GM12878 (cell line): ENCODE measurements at regions not wholly inside any gene's neighbourhood (a gene's known extent, or its start where the extent isn't known, plus 50 kb on each side); places are given as distances from the start of the nearest gene placed in this dataset.

ENCODE experiments used
- ATAC-seq: fragments of 200-7000 bp; cut with Tn5 transposase; 3 replicates; pipeline ENCODE4 v1.9.1; 2020; ENCODE audit warnings: mild to moderate bottlenecking, moderate library complexity
- BruUV-seq: library from RNA; stranded (reverse); fragments of 400-500 nt; replicated peaks from 2 replicates; lab custom pipeline; 2021; lab: Mats Ljungman, UMichigan
- CTCF ChIA-PET: fragments of 300-600 bp; sonication (Branson Sonifier 250); formaldehyde crosslinking; extraction: SDS; loops from one replicate; lab custom pipeline; 2021; ENCODE audit warnings: inconsistent platforms; lab: Yijun Ruan, JAX
- POLR2A ChIA-PET: fragments of 350-600 bp; formaldehyde crosslinking; extraction: SDS; loops from one replicate; lab custom pipeline; 2021; ENCODE audit warnings: inconsistent platforms; lab: Charles Lee
- RAD21 ChIA-PET: fragments of 300-600 bp; sonication (Branson Sonifier 250); formaldehyde crosslinking; loops from one replicate; lab custom pipeline; 2023; ENCODE audit warnings: antibody characterized with exemption; ENCODE audit not compliant: unreplicated experiment; lab: Charles Lee
- SMC1A ChIA-PET: fragments of 300-600 bp; sonication (Branson Sonifier 250); formaldehyde crosslinking; loops from one replicate; lab custom pipeline; 2023; ENCODE audit not compliant: unreplicated experiment, uncharacterized antibody; lab: Charles Lee
- DNase-seq: peaks from one replicate; pipeline ENCODE4 v3.0.0-alpha.2; 2011; ENCODE audit warnings: low read depth, low spot score
- FAIRE-seq: peaks from 3 replicates; lab custom pipeline; 2011; peaks lifted over from hg19 to GRCh38; lab: Jason Lieb, UNC
- H2AFZ ChIP-seq: 2 replicates; pipeline ENCODE4 v1.6.0; 2011; ENCODE audit warnings: low read depth, low read length, control low read depth; ENCODE audit not compliant: control insufficient read depth
- H3K27ac ChIP-seq: 2 replicates; pipeline ENCODE4 v1.5.1; 2011; ENCODE audit warnings: control low read depth; ENCODE audit not compliant: control insufficient read depth, insufficient read depth
- H3K27me3 ChIP-seq, 2 experiments: replicated peaks in 1 of 2; 2 replicates each; pipeline versions ENCODE4 v1.6.0 to v1.6.1; 2011; ENCODE audit warnings: low read length in 1 of 2; ENCODE audit not compliant: control insufficient read depth in 2 of 2, insufficient read depth in 2 of 2
- H3K36me3 ChIP-seq, 2 experiments: 2 replicates each; pipeline ENCODE4 v1.5.1; 2011; ENCODE audit warnings: low read length in 1 of 2; ENCODE audit not compliant: control insufficient read depth in 2 of 2, insufficient read depth in 2 of 2
- H3K4me1 ChIP-seq: 2 replicates; pipeline ENCODE4 v1.6.1; 2011; ENCODE audit warnings: mild to moderate bottlenecking, low read length, moderate library complexity, mixed read lengths; ENCODE audit not compliant: control insufficient read depth, insufficient read depth
- H3K4me2 ChIP-seq: 2 replicates; pipeline ENCODE4 v1.6.0; 2011; ENCODE audit warnings: control low read depth; ENCODE audit not compliant: control insufficient read depth, insufficient read depth
- H3K4me3 ChIP-seq: fragments of 200-600 bp; sonication (generic); 2 replicates; pipeline ENCODE4 v1.5.1; 2016
- H3K79me2 ChIP-seq: 2 replicates; pipeline ENCODE4 v1.6.0; 2011; ENCODE audit warnings: low read length; ENCODE audit not compliant: control insufficient read depth, insufficient read depth
- H3K9ac ChIP-seq: 2 replicates; pipeline ENCODE4 v1.8.0; 2011; ENCODE audit warnings: low read length, control low read depth, mixed read lengths; ENCODE audit not compliant: control insufficient read depth, insufficient read depth
- H3K9me3 ChIP-seq: replicated peaks from 3 replicates; pipeline ENCODE4 v1.5.1; 2011; ENCODE audit warnings: mild to moderate bottlenecking, low read length; ENCODE audit not compliant: control insufficient read depth, insufficient read depth
- H4K20me1 ChIP-seq: 2 replicates; pipeline ENCODE4 v1.6.0; 2011; ENCODE audit not compliant: control insufficient read depth, insufficient read depth
- BACH1 ChIP-seq: fragments of 450-650 bp; IDR thresholded peaks from 2 replicates; pipeline ENCODE4 v1.6.1; 2017; ENCODE audit warnings: mild to moderate bottlenecking, borderline replicate concordance
- CBX3 ChIP-seq: fragments of 200-600 bp; sonication (generic); IDR thresholded peaks from 2 replicates; pipeline ENCODE4 v1.6.1; 2016; ENCODE audit warnings: low read depth, borderline replicate concordance
- CEBPZ ChIP-seq: fragments of 150-350 bp; IDR thresholded peaks from 2 replicates; pipeline ENCODE4 v1.6.1; 2016; ENCODE audit warnings: low read depth, low read length
- GABPA ChIP-seq: IDR thresholded peaks from 2 replicates; pipeline ENCODE4 v1.6.1; 2014; ENCODE audit warnings: antibody characterized with exemption, low read depth, mild to moderate bottlenecking, inconsistent platforms
- MLLT1 ChIP-seq: fragments of 450-650 bp; IDR thresholded peaks from 2 replicates; pipeline ENCODE4 v1.6.1; 2016; ENCODE audit warnings: mild to moderate bottlenecking
- MYB ChIP-seq: fragments of 150-350 bp; IDR thresholded peaks from 2 replicates; pipeline ENCODE4 v1.6.1; 2014; ENCODE audit warnings: mild to moderate bottlenecking, low read depth, low read length, borderline replicate concordance
- NRF1 ChIP-seq: conservative IDR thresholded peaks from 2 replicates; pipeline ENCODE4 v1.6.1; 2011; ENCODE audit warnings: mild to moderate bottlenecking, low read depth, low read length, improper control_type of control experiment
- RELA ChIP-seq: fragments of 450-650 bp; IDR thresholded peaks from 2 replicates; pipeline ENCODE4 v1.8.0; 2014; ENCODE audit warnings: borderline replicate concordance; ENCODE audit not compliant: partially characterized antibody
- SP1 ChIP-seq: IDR thresholded peaks from one replicate; pipeline ENCODE4 v1.6.1; 2011; ENCODE audit warnings: low read depth, low read length
- YBX1 ChIP-seq: fragments of 450-650 bp; IDR thresholded peaks from 2 replicates; pipeline ENCODE4 v1.6.1; 2016; ENCODE audit warnings: antibody characterized with exemption
- ZNF24 ChIP-seq: fragments of 450-650 bp; IDR thresholded peaks from 2 replicates; pipeline ENCODE4 v1.6.1; 2017; ENCODE audit warnings: antibody characterized with exemption, mild to moderate bottlenecking
- WGBS: methylation state at CpG from one replicate; pipeline ENCODE4 v1.1.6; 2016; ENCODE audit warnings: low lambda C conversion rate; ENCODE audit not compliant: insufficient replicate concordance, insufficient coverage; ENCODE audit errors: missing lambda C conversion rate; 5-methylcytosine and 5-hydroxymethylcytosine counted together
- in situ Hi-C: fragments of 300-500 bp; cut with MboI; formaldehyde crosslinking; loops from 9 replicates; pipeline ENCODE4 v1.14.3; 2018; ENCODE audit warnings: mixed read lengths
- intact Hi-C: fragments of 100-400 bp; cut with micrococcal nuclease; formaldehyde crosslinking; loops from one replicate; pipeline ENCODE4 v1.14.2; 2022; ENCODE audit not compliant: unreplicated experiment
- TF ChIP-seq, protein P1 (sequence below): IDR thresholded peaks from 2 replicates; pipeline ENCODE4 v1.6.1; 2012; ENCODE audit warnings: low read depth, low read length, improper control_type of control experiment
- TF ChIP-seq, protein P2 (sequence below): fragments of 450-650 bp; IDR thresholded peaks from 2 replicates; pipeline ENCODE4 v1.6.1; 2018; ENCODE audit warnings: mild to moderate bottlenecking, low read depth, moderate library complexity; ENCODE audit not compliant: partially characterized antibody

GRCh38 chr10:76723844-76724243 lies 913.8 kb downstream of the KCNMA1 start:
- Histone ChIP-seq H3K27ac (no peak overlapping the region), H3K9me3 (no peaks in the 10 kb centered on the region), H3K9ac (no peak overlapping the region), H4K20me1 (no peaks in the 10 kb centered on the region), H3K27me3 (no peaks in the 10 kb centered on the region), H2AFZ (no peak overlapping the region), H3K4me1 (no peaks in the 10 kb centered on the region), H3K4me3 (no peak overlapping the region), H3K36me3 (no peaks in the 10 kb centered on the region), H3K79me2 (no peaks in the 10 kb centered on the region), H3K4me2 (no peak overlapping the region)
- TF ChIP-seq, protein P1, sequence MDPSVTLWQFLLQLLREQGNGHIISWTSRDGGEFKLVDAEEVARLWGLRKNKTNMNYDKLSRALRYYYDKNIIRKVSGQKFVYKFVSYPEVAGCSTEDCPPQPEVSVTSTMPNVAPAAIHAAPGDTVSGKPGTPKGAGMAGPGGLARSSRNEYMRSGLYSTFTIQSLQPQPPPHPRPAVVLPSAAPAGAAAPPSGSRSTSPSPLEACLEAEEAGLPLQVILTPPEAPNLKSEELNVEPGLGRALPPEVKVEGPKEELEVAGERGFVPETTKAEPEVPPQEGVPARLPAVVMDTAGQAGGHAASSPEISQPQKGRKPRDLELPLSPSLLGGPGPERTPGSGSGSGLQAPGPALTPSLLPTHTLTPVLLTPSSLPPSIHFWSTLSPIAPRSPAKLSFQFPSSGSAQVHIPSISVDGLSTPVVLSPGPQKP = no peak
- TF ChIP-seq SP1 = no peak
- no peak for TF ChIP-seq RELA
- TF ChIP-seq MLLT1 = no peak
- TF ChIP-seq MYB = no peak
- no peak for TF ChIP-seq CBX3
- TF ChIP-seq YBX1 = no peak
- TF ChIP-seq GABPA = no peak
- TF ChIP-seq CEBPZ = no peak
- no peak for TF ChIP-seq ZNF24
- TF ChIP-seq, protein P2, sequence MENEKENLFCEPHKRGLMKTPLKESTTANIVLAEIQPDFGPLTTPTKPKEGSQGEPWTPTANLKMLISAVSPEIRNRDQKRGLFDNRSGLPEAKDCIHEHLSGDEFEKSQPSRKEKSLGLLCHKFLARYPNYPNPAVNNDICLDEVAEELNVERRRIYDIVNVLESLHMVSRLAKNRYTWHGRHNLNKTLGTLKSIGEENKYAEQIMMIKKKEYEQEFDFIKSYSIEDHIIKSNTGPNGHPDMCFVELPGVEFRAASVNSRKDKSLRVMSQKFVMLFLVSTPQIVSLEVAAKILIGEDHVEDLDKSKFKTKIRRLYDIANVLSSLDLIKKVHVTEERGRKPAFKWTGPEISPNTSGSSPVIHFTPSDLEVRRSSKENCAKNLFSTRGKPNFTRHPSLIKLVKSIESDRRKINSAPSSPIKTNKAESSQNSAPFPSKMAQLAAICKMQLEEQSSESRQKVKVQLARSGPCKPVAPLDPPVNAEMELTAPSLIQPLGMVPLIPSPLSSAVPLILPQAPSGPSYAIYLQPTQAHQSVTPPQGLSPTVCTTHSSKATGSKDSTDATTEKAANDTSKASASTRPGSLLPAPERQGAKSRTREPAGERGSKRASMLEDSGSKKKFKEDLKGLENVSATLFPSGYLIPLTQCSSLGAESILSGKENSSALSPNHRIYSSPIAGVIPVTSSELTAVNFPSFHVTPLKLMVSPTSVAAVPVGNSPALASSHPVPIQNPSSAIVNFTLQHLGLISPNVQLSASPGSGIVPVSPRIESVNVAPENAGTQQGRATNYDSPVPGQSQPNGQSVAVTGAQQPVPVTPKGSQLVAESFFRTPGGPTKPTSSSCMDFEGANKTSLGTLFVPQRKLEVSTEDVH = no peak
- no peak for TF ChIP-seq NRF1
- no peak for TF ChIP-seq BACH1
- intact Hi-C loops (no loop called here), in situ Hi-C loops (no loop called here)
- ChIA-PET SMC1A (no interaction called here), RAD21 (interaction anchor here (0.6 kb wide), 1 partner anchor 71 kb away, joined by 4 read pairs; no protein-coding TSS in a partner anchor), CTCF (no interaction called here), POLR2A (no interaction called here)
- WGBS = 36% methylated on average over 9 of the region's 9 CpGs
- BruUV-seq = no TSS peak
- ATAC-seq = no peak
- no peak for DNase-seq
- FAIRE-seq = no peak
